ENCODE measurements at regions not wholly inside any gene's neighbourhood (a gene's known extent, or its start where the extent isn't known, plus 50 kb on each side); places are given as distances from the start of the nearest gene placed in this dataset.

GRCh38 chr12:92244036-92244435 is 98.4 kb upstream of the BTG1 start:
- Histone ChIP-seq H4K20me1 (ENCODE audit: insufficient read depth) (no peaks in the 10 kb centered on the region), H3K27ac (ENCODE audit: low read depth in 2 of 2, low read length in 1 of 2) (no peak overlapping the region; a peak in 1 of 4 replicates), H3K9me3 (no peaks in the 10 kb centered on the region), H3K27me3 (ENCODE audit: insufficient read depth) (no peaks in the 10 kb centered on the region), H3K36me3 (replicated peaks in 1 of 2; ENCODE audit: control insufficient read depth in 1 of 2, insufficient read depth in 2 of 2, low read length in 1 of 2) (no peaks in the 10 kb centered on the region), H3F3A (replicated peaks; ENCODE audit: insufficient read depth) (no peaks in the 10 kb centered on the region), H3K4me2 (no peak overlapping the region), H2AFZ (ENCODE audit: low read depth) (no peak overlapping the region), H3K4me3 (ENCODE audit: low read depth in 2 of 2, low read length in 1 of 2) (no peak overlapping the region), H3K9me2 (no peaks in the 10 kb centered on the region), H3K4me1 (ENCODE audit: control insufficient read depth in 1 of 2, insufficient read depth in 2 of 2, low read depth in 1 of 2, low read length in 1 of 2) (no peaks in the 10 kb centered on the region; a peak in 2 of 4 replicates), H3K9ac (no peak overlapping the region), H3K79me2 (ENCODE audit: insufficient read depth) (no peaks in the 10 kb centered on the region)
- DNase-seq: no peak
- ChIA-PET POLR2A (interaction anchor here (1.5 kb wide), 1 partner anchor 99 kb away, joined by 11 read pairs; the partner anchor contains the start of gene BTG1), CTCF (interaction anchor here (1.1 to 1.4 kb wide), 2 partner anchors 21 to 45 kb away, joined by 3 to 4 read pairs; no protein-coding TSS in a partner anchor)
- TF ChIP-seq RCOR1 (IDR thresholded peaks at IDR 0.05; ENCODE audit: low read length) (no peak), RAD21 (IDR thresholded peaks at IDR 0.05; ENCODE audit: low read length) (0 out of 2 replicates have a peak, but pooled peaks have one; percentile 11)
- WGBS (ENCODE audit: low lambda C conversion rate): 64% methylated on average over 3 of the region's 3 CpGs

- Histone ChIP-seq H3K27me3 (ENCODE audit: insufficient read depth) (no peaks in the 10 kb centered on the region), H2AFZ (ENCODE audit: low read depth) (no peak overlapping the region), H3K9me3 (no peaks in the 10 kb centered on the region), H4K20me1 (ENCODE audit: insufficient read depth) (no peaks in the 10 kb centered on the region), H3F3A (replicated peaks; ENCODE audit: insufficient read depth) (no peaks in the 10 kb centered on the region), H3K36me3 (replicated peaks in 1 of 2; ENCODE audit: control insufficient read depth in 1 of 2, insufficient read depth in 2 of 2, low read length in 1 of 2) (no peaks in the 10 kb centered on the region), H3K9ac (no peak overlapping the region), H3K4me2 (no peak overlapping the region), H3K79me2 (ENCODE audit: insufficient read depth) (no peaks in the 10 kb centered on the region), H3K27ac (ENCODE audit: low read depth in 2 of 2, low read length in 1 of 2) (no peak overlapping the region), H3K4me3 (ENCODE audit: low read depth in 2 of 2, low read length in 1 of 2) (no peak overlapping the region), H3K4me1 (ENCODE audit: control insufficient read depth in 1 of 2, insufficient read depth in 2 of 2, low read depth in 1 of 2, low read length in 1 of 2) (no peaks in the 10 kb centered on the region; a peak in 2 of 4 replicates), H3K9me2 (no peaks in the 10 kb centered on the region)
- CTCF ChIA-PET: interaction anchor here (1.4 kb wide), 1 partner anchor 20 kb away, joined by 4 read pairs; no protein-coding TSS in a partner anchor
- DNase-seq: no peak
- POLR2A ChIA-PET: no interaction called here
- WGBS (ENCODE audit: low lambda C conversion rate): 95% methylated on average over 3 of the region's 3 CpGs
- TF ChIP-seq TAF1 (IDR thresholded peaks at IDR 0.05; ENCODE audit: borderline replicate concordance, low read depth, low read length) (no peak), TCF12 (IDR thresholded peaks at IDR 0.05) (no peak), MXI1 (IDR thresholded peaks at IDR 0.05; ENCODE audit: low read depth, low read length) (no peak), RXRA (IDR thresholded peaks at IDR 0.05; ENCODE audit: borderline replicate concordance, low read depth) (no peak), RAD21 (IDR thresholded peaks at IDR 0.05; ENCODE audit: low read length) (no peak), IRF3 (IDR thresholded peaks at IDR 0.05; ENCODE audit: low read depth, low read length) (no peak), EP300 (IDR thresholded peaks at IDR 0.05; ENCODE audit: borderline replicate concordance in 1 of 2, low read depth in 1 of 2, low read length in 1 of 2) (no peak), USF1 (IDR thresholded peaks at IDR 0.05; ENCODE audit: borderline replicate concordance, low read depth) (no peak), NFIC (IDR thresholded peaks at IDR 0.05; ENCODE audit: borderline replicate concordance) (no peak), JUND (IDR thresholded peaks at IDR 0.05) (no peak), NRF1 (IDR thresholded peaks at IDR 0.05; ENCODE audit: low read depth, low read length) (no peak), YY1 (IDR thresholded peaks at IDR 0.05; ENCODE audit: low read depth) (no peak), MAX (IDR thresholded peaks at IDR 0.05; ENCODE audit: low read depth) (no peak), ZBTB33 (IDR thresholded peaks at IDR 0.05; ENCODE audit: borderline replicate concordance, low read depth) (no peak), FOSL2 (IDR thresholded peaks at IDR 0.05; ENCODE audit: borderline replicate concordance, low read depth) (no peak), RCOR1 (IDR thresholded peaks at IDR 0.05; ENCODE audit: low read length) (no peak), TEAD4 (IDR thresholded peaks at IDR 0.05; ENCODE audit: borderline replicate concordance, insufficient read depth) (no peak)
Observed at GRCh38 chr12:92242907-92243306, 97.3 kb upstream of the BTG1 start.
